Fibroblast of the aortic adventitia (primary cell): ENCODE measurements at regions not wholly inside any gene's neighbourhood (a gene's known extent, or its start where the extent isn't known, plus 50 kb on each side); places are given as distances from the start of the nearest gene placed in this dataset.
A peak's percentile ranks its signal among the peaks of the same experiment; 100 is the strongest.

ENCODE experiments used
- DNase-seq: peaks from one replicate; pipeline ENCODE4 v3.0.0-alpha.2; 2010; ENCODE audit warnings: low read depth
- H3K4me3 ChIP-seq: 2 replicates; pipeline ENCODE4 v1.5.1; 2011; ENCODE audit warnings: low read depth, mild to moderate bottlenecking, control low read depth, low read length, moderate library complexity
- CTCF ChIP-seq: IDR thresholded peaks from 2 replicates; pipeline ENCODE4 v1.5.1; 2011; ENCODE audit warnings: mild to moderate bottlenecking, low read length, control low read depth, inconsistent platforms; ENCODE audit not compliant: insufficient read depth

DNA sequence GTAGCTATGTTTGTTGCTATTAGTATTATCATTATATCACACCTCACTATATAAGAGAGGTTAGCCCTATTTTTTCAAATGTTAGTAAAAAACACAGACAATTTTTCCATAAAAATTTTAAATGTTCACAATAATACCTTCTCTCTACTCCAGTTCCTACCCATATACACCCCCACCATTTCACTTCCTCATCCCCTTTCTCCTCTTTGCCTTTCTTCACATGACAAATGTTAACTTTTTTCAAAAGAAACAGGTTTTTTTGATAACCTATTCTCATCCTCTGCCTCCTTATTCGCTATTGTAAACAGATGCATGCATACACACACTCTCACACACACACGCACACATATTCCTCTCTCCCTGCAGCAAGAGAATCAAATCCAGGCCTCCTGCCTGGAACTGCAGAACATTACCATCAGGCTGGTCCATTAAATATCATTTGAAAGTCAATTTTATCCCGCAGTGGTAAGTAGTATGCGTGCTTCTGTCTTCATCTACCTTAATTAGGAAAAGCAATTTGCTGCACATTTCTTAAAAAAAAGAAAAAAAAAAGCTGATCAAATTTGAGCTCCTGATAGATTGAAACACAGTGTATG lies 55.5 kb downstream of the MID1IP1 start:
- no peak for DNase-seq
- TF ChIP-seq CTCF = no peak
- no peak overlapping the region for H3K4me3 ChIP-seq

DNA sequence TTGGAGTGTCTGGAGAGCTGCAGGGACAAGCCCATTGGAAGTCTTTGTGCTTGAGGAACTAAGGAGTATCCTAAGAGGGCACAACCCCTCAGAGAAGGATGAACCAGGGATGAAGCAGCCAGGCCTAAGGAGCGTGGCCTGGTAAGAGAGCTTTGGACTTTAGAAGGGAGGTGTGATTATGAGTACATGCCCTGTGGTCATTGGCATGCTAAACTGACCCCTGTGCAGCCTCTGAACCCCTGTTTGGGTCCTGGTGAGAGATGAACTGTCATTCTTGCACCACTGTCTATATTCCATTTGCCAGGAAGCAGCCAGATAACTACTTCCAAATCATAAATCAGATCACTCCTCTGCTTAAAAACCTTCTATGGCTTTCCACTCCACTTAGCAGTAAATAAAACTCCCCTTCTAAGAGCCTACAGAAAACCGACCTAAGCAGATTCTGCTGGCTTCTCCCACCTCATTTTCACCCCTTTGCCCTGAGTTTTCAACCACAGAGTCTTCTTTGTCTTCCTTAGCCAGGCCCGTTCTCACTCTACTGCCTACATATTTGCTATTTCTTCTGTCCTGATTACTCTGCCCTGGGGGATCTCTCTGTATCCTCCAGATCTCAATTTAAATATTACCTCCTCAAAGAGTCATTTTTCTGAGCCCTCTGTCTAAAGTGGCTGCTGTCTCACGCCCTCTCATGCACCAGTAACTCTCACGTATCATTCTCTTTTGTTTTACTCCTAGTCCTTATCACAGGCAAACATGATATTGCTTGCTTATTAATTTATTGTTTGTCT lies 56.7 kb downstream of the MID1IP1 start:
- no peak for TF ChIP-seq CTCF
- DNase-seq = no peak
- no peak overlapping the region for H3K4me3 ChIP-seq

DNA sequence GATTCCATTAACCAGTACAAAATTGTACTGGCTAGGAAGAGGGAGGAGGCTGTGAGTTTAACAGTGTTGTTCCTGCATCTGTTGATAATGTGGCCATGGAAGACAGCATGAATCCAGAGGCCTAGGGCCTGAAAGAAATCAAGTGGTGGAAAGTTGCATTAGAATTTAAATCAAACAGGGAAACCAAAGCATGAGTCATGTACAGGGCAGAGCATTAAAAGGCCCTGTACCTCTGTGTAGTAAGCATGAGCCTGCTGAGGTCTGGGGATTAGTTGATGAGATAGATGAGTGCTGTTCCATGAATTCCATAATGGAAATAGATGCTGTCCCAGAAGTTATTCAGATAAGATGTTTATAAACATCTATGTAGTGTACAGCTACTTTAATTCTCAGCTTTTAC lies 58.3 kb downstream of the MID1IP1 start:
- H3K4me3 ChIP-seq = no peak overlapping the region
- TF ChIP-seq CTCF = no peak
- peak; percentile 42 for DNase-seq

DNA sequence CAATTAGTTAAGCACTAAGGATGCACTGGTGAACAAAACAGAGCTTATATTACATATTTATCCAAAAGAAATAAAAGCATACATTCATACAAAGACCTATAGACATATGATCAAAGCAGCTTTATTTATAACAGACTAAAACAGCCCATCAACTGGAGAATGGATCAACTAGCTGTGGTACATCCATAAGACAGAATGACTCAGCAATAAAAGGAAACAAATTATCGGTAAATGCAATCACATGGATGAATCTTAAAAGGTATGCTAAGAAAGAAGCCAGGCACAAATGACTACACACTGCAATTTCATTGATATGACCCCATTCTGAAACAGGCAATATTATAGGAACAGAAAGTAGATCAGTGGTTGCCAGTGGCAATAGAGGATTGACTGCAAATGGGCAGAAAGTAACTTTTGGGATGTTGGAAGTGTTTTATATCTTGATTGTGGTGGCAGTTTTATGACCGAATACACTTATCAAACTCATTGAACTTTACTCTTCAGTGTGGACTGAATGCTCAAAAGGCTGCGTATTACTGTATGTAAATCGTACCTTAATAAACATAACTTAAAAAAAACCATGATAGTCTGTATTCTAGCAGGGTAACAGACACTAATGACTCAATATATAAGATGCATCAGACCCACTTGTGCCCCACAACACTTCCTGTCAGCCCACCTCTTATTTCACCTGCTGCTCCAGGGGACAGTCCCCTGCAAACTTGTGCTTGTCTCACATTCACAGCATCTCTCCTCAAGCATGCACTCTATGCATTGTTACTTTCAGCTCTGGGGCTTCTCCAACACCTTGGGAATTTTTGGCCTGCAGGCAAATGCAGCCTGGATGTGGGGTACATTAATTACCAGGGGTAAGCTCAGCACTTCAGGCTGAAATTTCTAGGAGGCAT lies 59.1 kb downstream of the MID1IP1 start:
- no peak overlapping the region for H3K4me3 ChIP-seq
- DNase-seq = no peak
- no peak for TF ChIP-seq CTCF

DNA sequence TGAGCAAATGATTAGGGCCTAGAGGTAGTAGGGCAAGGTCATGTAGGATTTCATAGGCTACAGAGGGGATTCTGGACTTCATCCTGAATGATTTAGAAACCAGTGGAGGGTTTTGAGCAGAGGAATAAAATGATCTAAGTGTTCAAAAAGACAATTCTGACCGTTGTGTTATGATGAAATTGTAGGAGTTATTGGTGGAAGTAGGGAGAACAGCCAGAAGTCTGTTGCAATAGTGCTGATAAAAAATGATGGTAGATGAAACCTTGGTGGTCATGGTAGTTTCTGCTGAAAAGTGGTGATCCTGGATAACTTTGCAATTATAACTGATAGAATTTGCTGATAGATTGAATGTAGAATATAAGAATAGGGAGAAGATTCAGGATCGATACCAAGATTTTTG lies 60.2 kb downstream of the MID1IP1 start:
- no peak overlapping the region for H3K4me3 ChIP-seq
- no peak for TF ChIP-seq CTCF
- peak; percentile 67 for DNase-seq

DNA sequence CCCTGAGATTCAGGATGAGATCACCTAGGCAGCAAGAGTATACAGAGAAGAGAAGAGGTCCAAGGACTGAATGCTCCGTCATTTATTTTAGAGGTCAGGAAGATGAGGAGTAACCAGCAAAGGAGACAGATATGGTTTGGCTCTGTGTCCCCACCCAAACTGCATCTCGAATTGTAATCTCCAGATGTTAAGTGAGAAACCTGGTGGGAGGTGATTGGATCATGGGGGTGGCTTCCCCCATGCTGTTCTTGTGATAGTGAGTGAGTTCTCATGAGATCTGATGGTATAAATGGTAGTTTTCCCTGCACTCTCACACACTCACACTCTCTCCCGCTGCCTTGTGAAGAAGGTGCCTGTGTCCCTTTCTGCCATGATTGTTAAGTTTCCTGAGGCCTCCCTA lies 60.8 kb downstream of the MID1IP1 start:
- no peak for TF ChIP-seq CTCF
- no peak overlapping the region for H3K4me3 ChIP-seq
- no peak for DNase-seq
